ENCODE measurements at regions not wholly inside any gene's neighbourhood (a gene's known extent, or its start where the extent isn't known, plus 50 kb on each side); places are given as distances from the start of the nearest gene placed in this dataset.

- DNase-seq (ENCODE audit: low read depth), result no peak
Observed at GRCh38 chr12:92581604-92582003, 121.2 kb upstream of the PLEKHG7 start.

GRCh38 chr12:92574911-92575570 lies 127.7 kb upstream of the PLEKHG7 start:
- no peak for DNase-seq (ENCODE audit: low read depth)

- no peak for DNase-seq (ENCODE audit: low read depth)
Observed at GRCh38 chr12:92574051-92574783, 128.6 kb upstream of the PLEKHG7 start.

- DNase-seq (ENCODE audit: low read depth), result no peak
Observed at GRCh38 chr12:92573104-92573503, 129.7 kb upstream of the PLEKHG7 start.

- DNase-seq (ENCODE audit: low read depth), result no peak
Observed at GRCh38 chr12:92571844-92572543, 130.8 kb upstream of the PLEKHG7 start.

- DNase-seq (ENCODE audit: low read depth), result no peak
Observed at GRCh38 chr12:92571169-92571568, 131.6 kb upstream of the PLEKHG7 start.

- no peak for DNase-seq (ENCODE audit: low read depth)
Observed at GRCh38 chr12:92570056-92570753, 132.6 kb upstream of the PLEKHG7 start.

GRCh38 chr12:92568691-92569090 lies 134.1 kb upstream of the PLEKHG7 start:
- no peak for DNase-seq (ENCODE audit: low read depth)

GRCh38 chr12:92566448-92567019 lies 136.3 kb upstream of the PLEKHG7 start:
- no peak for DNase-seq (ENCODE audit: low read depth)

- no peak for DNase-seq (ENCODE audit: low read depth)
Observed at GRCh38 chr12:92563819-92564218, 139.0 kb upstream of the PLEKHG7 start.

GRCh38 chr12:92562063-92562734 lies 140.6 kb upstream of the PLEKHG7 start:
- DNase-seq (ENCODE audit: low read depth), result no peak

GRCh38 chr12:92561543-92561899 lies 141.3 kb upstream of the PLEKHG7 start:
- DNase-seq (ENCODE audit: low read depth), result no peak

GRCh38 chr12:92560713-92561542 lies 141.9 kb upstream of the PLEKHG7 start:
- DNase-seq (ENCODE audit: low read depth), result no peak

GRCh38 chr12:92558806-92559205 lies 144.0 kb upstream of the PLEKHG7 start:
- DNase-seq (ENCODE audit: low read depth), result no peak

- no peak for DNase-seq (ENCODE audit: low read depth)
Observed at GRCh38 chr12:92558215-92558773, 144.5 kb upstream of the PLEKHG7 start.

GRCh38 chr12:92557422-92557724 lies 145.4 kb upstream of the PLEKHG7 start:
- DNase-seq (ENCODE audit: low read depth), result no peak

GRCh38 chr12:92556637-92557421 lies 146.0 kb upstream of the PLEKHG7 start:
- no peak for DNase-seq (ENCODE audit: low read depth)

GRCh38 chr12:92556141-92556540 lies 146.6 kb upstream of the PLEKHG7 start:
- DNase-seq (ENCODE audit: low read depth), result no peak

- DNase-seq (ENCODE audit: low read depth), result no peak
Observed at GRCh38 chr12:92554158-92555073, 148.4 kb upstream of the PLEKHG7 start.

All from stimulated activated CD8-positive, alpha-beta memory T cell treated with anti-CD3 and anti-CD28 coated beads, Interleukin-15, amount 100 ng/mL, for 24 hours (primary cell).